ENCODE measurements at regions not wholly inside any gene's neighbourhood (a gene's known extent, or its start where the extent isn't known, plus 50 kb on each side); places are given as distances from the start of the nearest gene placed in this dataset.
"Not testable (repeated sequence)": the region's sequence is repeated elsewhere in the genome, so short reads cannot be mapped to it uniquely, and the experiment has no call there.

DNA sequence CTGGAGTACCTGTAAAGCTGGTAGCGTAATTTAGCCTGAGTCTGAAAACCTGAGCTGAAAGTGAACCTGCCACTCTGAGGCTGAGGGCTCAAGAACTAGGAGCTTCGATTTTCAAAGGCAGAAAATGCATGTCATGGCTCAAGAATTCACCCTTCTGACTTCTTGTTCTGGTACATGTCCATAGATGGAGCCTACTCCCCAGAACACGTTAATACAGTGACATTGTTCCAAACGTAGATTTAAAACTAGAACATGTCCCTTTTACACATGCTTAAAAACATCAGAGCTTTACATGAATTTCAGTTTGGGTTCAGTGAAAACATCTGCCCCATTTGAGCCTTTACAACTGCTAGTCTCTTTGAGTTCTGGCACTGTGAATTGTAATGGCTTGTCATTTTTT, 115.5 kb upstream of the WDR1 start:
- H3K27ac ChIP-seq (ENCODE audit: low read depth, low read length) = no peak overlapping the region
- H3K4me3 ChIP-seq (ENCODE audit: low read length in 3 of 3) = no peak overlapping the region
- no peak overlapping the region for H3K9ac ChIP-seq (ENCODE audit: low read depth in 1 of 3, low read length in 3 of 3)
- H3K4me1 ChIP-seq (ENCODE audit: control insufficient read depth in 3 of 3, insufficient read depth in 3 of 3, low read length in 3 of 3) = no peaks in the 10 kb centered on the region
- H3K9me3 ChIP-seq (ENCODE audit: control insufficient read depth in 3 of 3, low read length in 3 of 3) = no peaks in the 10 kb centered on the region
- no peaks in the 10 kb centered on the region for H3K36me3 ChIP-seq (ENCODE audit: control insufficient read depth in 3 of 3, insufficient read depth in 3 of 3, low read length in 3 of 3)
- H3K27me3 ChIP-seq (ENCODE audit: control insufficient read depth in 3 of 3, insufficient read depth in 3 of 3, low read length in 3 of 3) = peaks cover 0 to 5% (median 2%) of the 10 kb centered on the region in 3 donors

DNA sequence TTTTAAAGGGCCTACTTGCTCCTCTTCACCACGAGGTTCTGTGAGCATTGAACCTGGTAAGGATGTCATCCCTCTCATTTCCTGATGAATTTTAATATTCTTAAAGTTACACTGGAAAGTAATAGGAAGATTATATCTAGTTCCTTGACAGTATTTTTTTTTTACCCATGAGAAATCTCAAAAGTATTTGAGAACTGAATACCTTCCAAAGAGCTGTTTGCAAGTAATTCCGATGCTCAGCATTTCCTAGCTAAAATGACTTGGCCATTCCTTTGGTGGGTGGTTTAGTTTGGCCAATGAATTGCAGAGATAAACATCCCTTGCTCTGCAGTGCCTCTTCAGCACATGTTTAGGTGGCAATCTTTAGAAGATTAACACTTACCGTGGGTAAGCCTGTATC, 110.2 kb upstream of the WDR1 start:
- Histone ChIP-seq H3K4me1 (ENCODE audit: control insufficient read depth in 3 of 3, insufficient read depth in 3 of 3, low read length in 3 of 3) (no peaks in the 10 kb centered on the region), H3K4me3 (ENCODE audit: low read length in 3 of 3) (no peak overlapping the region), H3K9me3 (ENCODE audit: control insufficient read depth in 3 of 3, low read length in 3 of 3) (no peaks in the 10 kb centered on the region), H3K36me3 (ENCODE audit: control insufficient read depth in 3 of 3, insufficient read depth in 3 of 3, low read length in 3 of 3) (no peaks in the 10 kb centered on the region), H3K27me3 (ENCODE audit: control insufficient read depth in 3 of 3, insufficient read depth in 3 of 3, low read length in 3 of 3) (no peaks in the 10 kb centered on the region), H3K9ac (ENCODE audit: low read depth in 1 of 3, low read length in 3 of 3) (no peak overlapping the region), H3K27ac (ENCODE audit: low read depth, low read length) (no peak overlapping the region)

DNA sequence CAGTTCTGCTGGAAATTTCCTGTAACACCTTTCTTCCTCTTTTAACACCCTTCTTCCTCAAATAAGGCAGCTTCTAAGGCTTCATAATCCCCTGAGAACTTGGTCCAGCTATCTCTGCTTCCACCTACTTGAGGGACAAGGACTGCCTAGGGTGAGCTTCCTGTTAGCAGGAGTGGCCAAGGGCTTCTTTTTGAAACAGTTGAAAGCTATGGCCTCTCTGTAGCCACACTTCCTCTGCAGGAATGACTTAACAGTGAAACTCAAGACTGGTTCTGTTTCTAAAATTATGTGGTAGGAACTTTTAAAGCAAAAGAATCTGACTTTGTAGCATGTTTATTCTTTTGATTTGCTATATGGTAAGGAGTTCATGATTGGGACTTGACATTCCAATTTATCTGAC, 108.5 kb upstream of the WDR1 start:
- H3K36me3 ChIP-seq (ENCODE audit: control insufficient read depth in 3 of 3, insufficient read depth in 3 of 3, low read length in 3 of 3) = no peaks in the 10 kb centered on the region
- H3K4me3 ChIP-seq (ENCODE audit: low read length in 3 of 3) = no peak overlapping the region
- no peak overlapping the region for H3K9ac ChIP-seq (ENCODE audit: low read depth in 1 of 3, low read length in 3 of 3)
- no peak overlapping the region for H3K27ac ChIP-seq (ENCODE audit: low read depth, low read length)
- no peaks in the 10 kb centered on the region for H3K9me3 ChIP-seq (ENCODE audit: control insufficient read depth in 3 of 3, low read length in 3 of 3)
- no peaks in the 10 kb centered on the region for H3K4me1 ChIP-seq (ENCODE audit: control insufficient read depth in 3 of 3, insufficient read depth in 3 of 3, low read length in 3 of 3)
- H3K27me3 ChIP-seq (ENCODE audit: control insufficient read depth in 3 of 3, insufficient read depth in 3 of 3, low read length in 3 of 3) = no peaks in the 10 kb centered on the region

DNA sequence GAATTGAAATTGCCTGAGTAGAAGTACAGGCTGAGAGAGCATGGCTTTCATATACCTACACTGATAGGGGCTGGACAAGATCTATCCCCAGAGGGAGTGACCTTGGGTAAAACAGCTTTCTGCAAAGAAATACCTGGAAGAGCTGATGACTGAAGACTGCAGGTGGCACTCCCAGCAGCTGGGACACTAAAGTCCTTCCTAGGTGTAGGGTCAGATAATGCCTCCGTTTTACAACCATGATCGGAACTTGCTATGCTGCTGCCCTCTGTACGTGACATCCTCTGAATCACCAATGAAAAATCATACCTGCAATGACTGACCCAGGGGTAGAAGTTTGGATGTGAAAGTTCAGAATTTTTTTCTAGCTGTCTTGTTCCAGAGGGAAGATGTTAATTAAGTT, 107.2 kb upstream of the WDR1 start:
- Histone ChIP-seq H3K36me3 (ENCODE audit: control insufficient read depth in 3 of 3, insufficient read depth in 3 of 3, low read length in 3 of 3) (no peaks in the 10 kb centered on the region), H3K9me3 (ENCODE audit: control insufficient read depth in 3 of 3, low read length in 3 of 3) (no peaks in the 10 kb centered on the region), H3K27me3 (ENCODE audit: control insufficient read depth in 3 of 3, insufficient read depth in 3 of 3, low read length in 3 of 3) (no peaks in the 10 kb centered on the region), H3K4me1 (ENCODE audit: control insufficient read depth in 3 of 3, insufficient read depth in 3 of 3, low read length in 3 of 3) (no peaks in the 10 kb centered on the region), H3K27ac (ENCODE audit: low read depth, low read length) (no peak overlapping the region), H3K4me3 (ENCODE audit: low read length in 3 of 3) (no peak overlapping the region), H3K9ac (ENCODE audit: low read depth in 1 of 3, low read length in 3 of 3) (no peak overlapping the region)

DNA sequence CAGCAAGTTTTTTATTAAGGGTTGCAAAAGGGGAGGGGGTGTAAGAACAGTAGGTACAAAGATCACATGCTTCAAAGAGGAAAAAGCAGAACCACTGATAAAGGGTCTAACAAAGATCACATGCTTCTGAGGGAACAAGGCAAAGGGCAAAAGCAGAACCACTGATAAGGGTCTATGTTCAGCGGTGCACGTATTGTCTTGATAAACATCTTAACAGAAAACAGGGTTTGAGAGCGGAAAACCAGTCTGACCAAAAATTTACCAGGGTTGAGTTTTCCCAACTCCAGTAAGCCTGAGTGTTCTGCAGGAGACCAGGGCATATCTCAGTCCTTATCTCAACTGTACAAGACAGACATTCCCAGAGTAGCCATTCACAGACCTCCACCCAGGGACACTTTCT, 96.9 kb upstream of the WDR1 start:
- not testable (repeated sequence) for H3K27me3 ChIP-seq (ENCODE audit: control insufficient read depth in 3 of 3, insufficient read depth in 3 of 3, low read length in 3 of 3); H3K4me3 ChIP-seq (ENCODE audit: low read length in 3 of 3); H3K4me1 ChIP-seq (ENCODE audit: control insufficient read depth in 3 of 3, insufficient read depth in 3 of 3, low read length in 3 of 3); H3K9me3 ChIP-seq (ENCODE audit: control insufficient read depth in 3 of 3, low read length in 3 of 3); H3K9ac ChIP-seq (ENCODE audit: low read depth in 1 of 3, low read length in 3 of 3); H3K36me3 ChIP-seq (ENCODE audit: control insufficient read depth in 3 of 3, insufficient read depth in 3 of 3, low read length in 3 of 3); H3K27ac ChIP-seq (ENCODE audit: low read depth, low read length)

DNA sequence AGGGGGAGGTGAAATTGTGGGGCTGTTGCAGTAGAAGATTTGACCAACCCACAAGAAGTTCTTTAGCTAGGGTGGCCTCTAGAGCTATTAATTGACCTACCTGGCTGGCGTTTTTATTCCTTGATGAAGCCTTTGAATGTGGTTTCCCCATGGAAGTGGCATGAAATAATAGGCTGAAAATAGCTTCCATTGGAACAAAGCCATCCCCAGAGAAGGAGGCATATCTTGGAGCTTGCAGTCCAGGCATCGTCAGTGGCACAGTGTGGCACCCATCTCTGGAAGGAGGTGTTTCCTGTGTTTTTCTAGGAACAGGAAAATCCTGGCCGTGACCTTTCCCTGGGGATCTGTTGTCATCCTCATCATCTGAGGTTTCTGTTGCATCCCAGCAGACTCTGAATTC, 96.3 kb upstream of the WDR1 start:
- Histone ChIP-seq H3K27me3 (ENCODE audit: control insufficient read depth in 3 of 3, insufficient read depth in 3 of 3, low read length in 3 of 3) (peaks cover 0 to 7% (median 0%) of the 10 kb centered on the region in 3 donors), H3K36me3 (ENCODE audit: control insufficient read depth in 3 of 3, insufficient read depth in 3 of 3, low read length in 3 of 3) (no peaks in the 10 kb centered on the region), H3K9me3 (ENCODE audit: control insufficient read depth in 3 of 3, low read length in 3 of 3) (no peaks in the 10 kb centered on the region), H3K4me3 (ENCODE audit: low read length in 3 of 3) (no peak overlapping the region), H3K27ac (ENCODE audit: low read depth, low read length) (no peak overlapping the region), H3K4me1 (ENCODE audit: control insufficient read depth in 3 of 3, insufficient read depth in 3 of 3, low read length in 3 of 3) (no peaks in the 10 kb centered on the region), H3K9ac (ENCODE audit: low read depth in 1 of 3, low read length in 3 of 3) (no peak overlapping the region)

DNA sequence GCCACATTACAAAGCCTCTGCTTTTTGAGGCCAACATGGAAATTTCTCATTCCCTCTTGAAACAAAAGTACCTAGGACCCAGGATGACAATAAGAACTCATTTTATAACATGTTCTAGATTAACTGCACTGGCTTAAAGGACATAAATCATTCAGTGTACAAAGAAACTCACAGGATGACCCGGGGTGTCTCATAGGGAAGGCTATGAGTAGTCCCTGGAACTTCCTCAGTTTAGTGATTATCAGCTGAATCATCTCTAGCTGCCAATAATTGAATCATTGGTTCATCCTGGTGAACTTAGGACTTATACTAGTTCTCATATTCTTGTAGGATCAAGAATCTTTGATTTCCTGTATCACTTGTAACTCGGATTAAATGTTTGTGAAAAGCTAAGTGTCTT, 95.8 kb upstream of the WDR1 start:
- Histone ChIP-seq H3K36me3 (ENCODE audit: control insufficient read depth in 3 of 3, insufficient read depth in 3 of 3, low read length in 3 of 3) (no peaks in the 10 kb centered on the region), H3K9ac (ENCODE audit: low read depth in 1 of 3, low read length in 3 of 3) (no peak overlapping the region), H3K4me1 (ENCODE audit: control insufficient read depth in 3 of 3, insufficient read depth in 3 of 3, low read length in 3 of 3) (no peaks in the 10 kb centered on the region), H3K27me3 (ENCODE audit: control insufficient read depth in 3 of 3, insufficient read depth in 3 of 3, low read length in 3 of 3) (peaks cover 0 to 7% (median 0%) of the 10 kb centered on the region in 3 donors), H3K9me3 (ENCODE audit: control insufficient read depth in 3 of 3, low read length in 3 of 3) (no peaks in the 10 kb centered on the region), H3K4me3 (ENCODE audit: low read length in 3 of 3) (no peak overlapping the region), H3K27ac (ENCODE audit: low read depth, low read length) (no peak overlapping the region)

DNA sequence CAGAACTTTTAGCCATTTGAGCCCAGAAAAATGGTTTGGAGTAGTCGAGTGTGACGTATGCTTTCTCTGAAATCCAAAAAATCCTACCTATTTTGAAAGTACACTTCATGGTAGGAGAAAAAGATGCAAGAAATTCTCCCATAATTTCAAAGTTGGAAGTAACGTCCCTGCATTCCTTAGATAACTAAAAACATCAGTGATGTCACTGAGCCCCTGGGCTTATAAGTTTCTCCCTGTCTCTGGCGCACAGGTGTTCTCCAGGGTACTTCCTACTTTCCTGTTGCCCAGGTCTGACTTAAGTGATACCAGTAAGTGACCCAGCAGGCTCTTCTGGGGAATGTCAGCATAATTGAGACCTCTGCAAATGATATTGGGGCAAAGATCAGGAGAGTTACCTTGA, 90.5 kb upstream of the WDR1 start:
- H3K9ac ChIP-seq (ENCODE audit: low read depth in 1 of 3, low read length in 3 of 3) = no peak overlapping the region
- H3K27ac ChIP-seq (ENCODE audit: low read depth, low read length) = no peak overlapping the region
- H3K4me3 ChIP-seq (ENCODE audit: low read length in 3 of 3) = no peak overlapping the region
- no peaks in the 10 kb centered on the region for H3K36me3 ChIP-seq (ENCODE audit: control insufficient read depth in 3 of 3, insufficient read depth in 3 of 3, low read length in 3 of 3)
- H3K27me3 ChIP-seq (ENCODE audit: control insufficient read depth in 3 of 3, insufficient read depth in 3 of 3, low read length in 3 of 3) = peaks cover 0 to 7% (median 0%) of the 10 kb centered on the region in 3 donors
- no peaks in the 10 kb centered on the region for H3K9me3 ChIP-seq (ENCODE audit: control insufficient read depth in 3 of 3, low read length in 3 of 3)
- H3K4me1 ChIP-seq (ENCODE audit: control insufficient read depth in 3 of 3, insufficient read depth in 3 of 3, low read length in 3 of 3) = no peaks in the 10 kb centered on the region

DNA sequence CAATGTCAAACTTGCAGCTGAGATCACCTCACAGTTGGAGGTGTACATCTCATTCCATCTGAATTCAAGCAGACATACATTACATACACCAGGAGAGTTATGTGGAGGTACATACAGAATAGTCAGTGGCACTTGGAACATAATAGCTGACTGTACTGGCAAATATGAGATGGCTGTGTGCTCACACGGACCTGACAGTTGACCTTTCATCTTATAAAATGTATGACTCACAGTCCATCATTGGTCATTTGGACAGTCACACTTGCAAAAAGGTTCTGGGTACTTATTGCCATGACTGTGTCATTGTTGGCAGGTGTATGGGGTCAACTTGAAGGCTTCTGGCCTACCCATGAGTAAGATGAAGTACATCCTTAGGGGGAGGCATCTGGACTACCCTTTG, 88.6 kb upstream of the WDR1 start:
- Histone ChIP-seq H3K27me3 (ENCODE audit: control insufficient read depth in 3 of 3, insufficient read depth in 3 of 3, low read length in 3 of 3) (peaks cover 0 to 7% (median 0%) of the 10 kb centered on the region in 3 donors), H3K9ac (ENCODE audit: low read depth in 1 of 3, low read length in 3 of 3) (no peak overlapping the region), H3K27ac (ENCODE audit: low read depth, low read length) (no peak overlapping the region), H3K4me3 (ENCODE audit: low read length in 3 of 3) (no peak overlapping the region), H3K36me3 (ENCODE audit: control insufficient read depth in 3 of 3, insufficient read depth in 3 of 3, low read length in 3 of 3) (no peaks in the 10 kb centered on the region), H3K4me1 (ENCODE audit: control insufficient read depth in 3 of 3, insufficient read depth in 3 of 3, low read length in 3 of 3) (no peaks in the 10 kb centered on the region), H3K9me3 (ENCODE audit: control insufficient read depth in 3 of 3, low read length in 3 of 3) (no peaks in the 10 kb centered on the region)

DNA sequence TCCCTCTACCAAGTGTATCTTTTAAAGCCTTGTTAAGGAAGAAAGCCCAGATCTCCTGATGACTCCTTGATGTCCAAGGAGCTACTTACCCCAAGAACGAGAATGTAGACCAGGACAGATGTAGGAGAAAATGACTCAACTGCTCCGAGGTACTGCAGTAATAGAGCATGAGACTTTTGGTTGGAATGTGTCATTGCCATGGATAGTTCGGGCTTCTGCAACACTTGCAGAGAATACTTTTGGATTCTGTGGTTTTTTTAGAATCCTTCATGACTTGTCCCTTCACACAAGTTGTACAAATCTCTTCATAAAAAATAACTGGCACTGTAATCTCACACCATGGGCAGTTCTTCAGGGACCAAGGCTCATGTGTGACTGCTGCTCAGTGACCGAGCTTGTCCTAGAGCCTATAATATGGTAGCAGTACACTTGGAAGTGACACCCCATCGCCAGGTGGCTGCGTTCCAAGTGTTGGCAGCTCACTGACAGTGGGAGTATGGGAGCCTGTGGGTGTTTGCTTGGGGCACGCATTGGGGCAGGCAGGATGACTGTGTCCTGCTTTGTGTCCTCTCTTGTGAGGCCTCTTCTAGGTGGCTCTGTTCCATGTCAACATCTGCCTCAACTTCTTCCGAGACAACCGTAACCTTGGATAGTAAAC, 87.9 kb upstream of the WDR1 start:
- Histone ChIP-seq H3K4me3 (ENCODE audit: low read length in 3 of 3) (no peak overlapping the region), H3K27ac (ENCODE audit: low read depth, low read length) (no peak overlapping the region), H3K36me3 (ENCODE audit: control insufficient read depth in 3 of 3, insufficient read depth in 3 of 3, low read length in 3 of 3) (no peaks in the 10 kb centered on the region), H3K4me1 (ENCODE audit: control insufficient read depth in 3 of 3, insufficient read depth in 3 of 3, low read length in 3 of 3) (no peaks in the 10 kb centered on the region), H3K9me3 (ENCODE audit: control insufficient read depth in 3 of 3, low read length in 3 of 3) (no peaks in the 10 kb centered on the region), H3K27me3 (ENCODE audit: control insufficient read depth in 3 of 3, insufficient read depth in 3 of 3, low read length in 3 of 3) (peaks cover 0 to 7% (median 3%) of the 10 kb centered on the region in 3 donors), H3K9ac (ENCODE audit: low read depth in 1 of 3, low read length in 3 of 3) (no peak overlapping the region)

Data from skeletal muscle tissue (tissue), 3 donors.